Hematopoietic multipotent progenitor cell treated with erythropoietin and hydrocortisone succinate and interleukin-3 and kit ligand, for 6 days (in vitro differentiated cells): ENCODE measurements at regions not wholly inside any gene's neighbourhood (a gene's known extent, or its start where the extent isn't known, plus 50 kb on each side); places are given as distances from the start of the nearest gene placed in this dataset.
A peak's percentile ranks its signal among the peaks of the same experiment; 100 is the strongest.

Experiments used
- DNase-seq: peaks from one replicate; pipeline ENCODE4 v3.0.0-alpha.2; 2015

GRCh38 chr18:24840051-24840450 is 379.6 kb downstream of the HRH4 start:
- no peak for DNase-seq

- no peak for DNase-seq
Observed at GRCh38 chr18:24840640-24841039, 380.2 kb downstream of the HRH4 start.

- DNase-seq, result no peak
Observed at GRCh38 chr18:24841536-24841935, 381.1 kb downstream of the HRH4 start.

GRCh38 chr18:24843123-24843522 is 382.7 kb downstream of the HRH4 start:
- DNase-seq, result no peak

GRCh38 chr18:24846138-24846537 is 385.7 kb downstream of the HRH4 start:
- peak; percentile 6 for DNase-seq

GRCh38 chr18:24850532-24850931 is 390.1 kb downstream of the HRH4 start:
- DNase-seq, result no peak

- no peak for DNase-seq
Observed at GRCh38 chr18:24853076-24853475, 392.6 kb downstream of the HRH4 start.

- DNase-seq, result no peak
Observed at GRCh38 chr18:24860978-24861680, 400.7 kb downstream of the HRH4 start.

GRCh38 chr18:24862201-24862816 is 401.9 kb downstream of the HRH4 start:
- DNase-seq, result no peak

- DNase-seq, result no peak
Observed at GRCh38 chr18:24868311-24868710, 407.9 kb downstream of the HRH4 start.

GRCh38 chr18:24868760-24869237 is 408.4 kb downstream of the HRH4 start:
- DNase-seq, result no peak

GRCh38 chr18:24869285-24869684 is 408.8 kb downstream of the HRH4 start:
- DNase-seq, result no peak

- no peak for DNase-seq
Observed at GRCh38 chr18:24875286-24875685, 414.8 kb downstream of the HRH4 start.

GRCh38 chr18:24875777-24876176 is 415.3 kb downstream of the HRH4 start:
- DNase-seq, result no peak

- DNase-seq, result no peak
Observed at GRCh38 chr18:24876266-24876665, 415.8 kb downstream of the HRH4 start.

GRCh38 chr18:24877066-24877465 is 416.6 kb downstream of the HRH4 start:
- no peak for DNase-seq

GRCh38 chr18:24877546-24877945 is 417.1 kb downstream of the HRH4 start:
- no peak for DNase-seq

GRCh38 chr18:24878289-24878688 is 417.9 kb downstream of the HRH4 start:
- peak; percentile 66 for DNase-seq

GRCh38 chr18:24885276-24885675 is 424.8 kb downstream of the HRH4 start:
- DNase-seq, result no peak

- no peak for DNase-seq
Observed at GRCh38 chr18:24894880-24895279, 434.4 kb downstream of the HRH4 start.

- DNase-seq, result no peak
Observed at GRCh38 chr18:24897461-24897860, 437.0 kb downstream of the HRH4 start.

- DNase-seq, result no peak
Observed at GRCh38 chr18:24910221-24910620, 441.7 kb downstream of the ZNF521 start.

- DNase-seq, result no peak
Observed at GRCh38 chr18:24913507-24914170, 438.3 kb downstream of the ZNF521 start.

- peak; percentile 37 for DNase-seq
Observed at GRCh38 chr18:24914171-24914525, 437.8 kb downstream of the ZNF521 start.
